SK-N-SH (cell line): ENCODE measurements at regions not wholly inside any gene's neighbourhood (a gene's known extent, or its start where the extent isn't known, plus 50 kb on each side); places are given as distances from the start of the nearest gene placed in this dataset.

Experiments used
- CTCF ChIA-PET: fragments of 300-600, 350-600 bp; formaldehyde crosslinking; extraction: SDS; loops from one replicate; lab custom pipeline; 2021; lab: Yijun Ruan, JAX
- POLR2A ChIA-PET: fragments of 350-600 bp; sonication (Branson Sonifier 250); formaldehyde crosslinking; extraction: SDS; loops from one replicate; lab custom pipeline; 2020; ENCODE audit warnings: antibody characterized with exemption, inconsistent platforms; lab: Yijun Ruan, JAX
- DNase-seq: peaks from one replicate; pipeline ENCODE4 v3.0.0; 2012
- H2AFZ ChIP-seq: fragments of 200-600 bp; sonication (generic); 2 replicates; pipeline ENCODE4 v1.8.1; 2016; ENCODE audit warnings: antibody characterized with exemption, mild to moderate bottlenecking, low read depth
- H3F3A ChIP-seq: fragments of 200-600 bp; sonication (generic); replicated peaks from 2 replicates; pipeline ENCODE3; 2016; ENCODE audit warnings: antibody characterized with exemption, mild to moderate bottlenecking; ENCODE audit not compliant: insufficient read depth
- H3K27ac ChIP-seq, 2 experiments: fragments of 200-500 bp in 1 of 2; fragments of 200-600 bp in 1 of 2; sonication (Bioruptor generic) in 1 of 2; sonication (generic), shearing (Covaris generic) in 1 of 2; 2 replicates each; pipeline versions ENCODE4 v1.5.1 to v1.6.1; 2014 to 2016; ENCODE audit warnings: low read depth in 2 of 2, inconsistent platforms in 1 of 2, low read length in 1 of 2, mild to moderate bottlenecking in 1 of 2, mixed read lengths in 1 of 2
- H3K27me3 ChIP-seq: fragments of 200-600 bp; sonication (generic), shearing (Covaris generic); 2 replicates; pipeline ENCODE4 v1.6.1; 2016; ENCODE audit warnings: mixed run types; ENCODE audit not compliant: insufficient read depth
- H3K36me3 ChIP-seq, 2 experiments: fragments of 200-500 bp in 1 of 2; fragments of 200-600 bp in 1 of 2; sonication (Bioruptor generic) in 1 of 2; sonication (generic) in 1 of 2; replicated peaks in 1 of 2; 2 replicates each; pipeline versions ENCODE3 to v1.5.1; 2014 to 2016; ENCODE audit warnings: low read length in 1 of 2, mild to moderate bottlenecking in 1 of 2; ENCODE audit not compliant: insufficient read depth in 2 of 2, control insufficient read depth in 1 of 2
- H3K4me1 ChIP-seq, 2 experiments: fragments of 200-500 bp in 1 of 2; fragments of 200-600 bp in 1 of 2; sonication (Bioruptor generic) in 1 of 2; sonication (generic), shearing (Covaris generic) in 1 of 2; 2 replicates each; pipeline versions ENCODE4 v1.5.1 to v1.6.1; 2014 to 2016; ENCODE audit warnings: low read depth in 1 of 2, low read length in 1 of 2, mixed run types in 1 of 2; ENCODE audit not compliant: insufficient read depth in 2 of 2, control insufficient read depth in 1 of 2
- H3K4me2 ChIP-seq: fragments of 200-600 bp; sonication (generic), shearing (Covaris generic); 2 replicates; pipeline ENCODE4 v1.6.1; 2017; ENCODE audit warnings: mixed run types
- H3K4me3 ChIP-seq, 2 experiments: fragments of 200-500 bp in 1 of 2; fragments of 200-600 bp in 1 of 2; sonication (Bioruptor generic) in 1 of 2; sonication (generic), shearing (Covaris generic) in 1 of 2; 2 replicates each; pipeline versions ENCODE4 v1.5.1 to v1.8.1; 2014 to 2016; ENCODE audit warnings: low read depth in 2 of 2, inconsistent platforms in 1 of 2, low read length in 1 of 2, mild to moderate bottlenecking in 1 of 2, mixed read lengths in 1 of 2, moderate library complexity in 1 of 2
- H3K79me2 ChIP-seq: fragments of 200-600 bp; sonication (generic); 2 replicates; pipeline ENCODE4 v1.8.1; 2017; ENCODE audit warnings: mild to moderate bottlenecking; ENCODE audit not compliant: insufficient read depth
- H3K9ac ChIP-seq: fragments of 200-600 bp; sonication (generic); 2 replicates; pipeline ENCODE4 v1.6.1; 2017; ENCODE audit warnings: mixed run types
- H3K9me2 ChIP-seq: fragments of 200-600 bp; sonication (generic); 2 replicates; pipeline ENCODE4 v1.6.1; 2017; ENCODE audit warnings: mixed run types
- H3K9me3 ChIP-seq: fragments of 200-600 bp; sonication (generic); 2 replicates; pipeline ENCODE4 v1.6.1; 2017; ENCODE audit warnings: mixed run types, mild to moderate bottlenecking, moderate library complexity
- H4K20me1 ChIP-seq: fragments of 200-600 bp; sonication (generic); 2 replicates; pipeline ENCODE4 v1.6.1; 2017; ENCODE audit warnings: mild to moderate bottlenecking, mixed run types; ENCODE audit not compliant: insufficient read depth
- ELF1 ChIP-seq: IDR thresholded peaks from 2 replicates; pipeline ENCODE4 v1.4.0; 2012
- EZH2phosphoT487 ChIP-seq: fragments of 200-600 bp; sonication (generic); IDR thresholded peaks from 2 replicates; pipeline ENCODE4 v1.6.1; 2017; ENCODE audit warnings: low read depth, mixed run types, mild to moderate bottlenecking, antibody characterized with exemption, moderate library complexity, borderline replicate concordance
- FOSL2 ChIP-seq: IDR thresholded peaks from 2 replicates; pipeline ENCODE4 v1.4.0; 2012; ENCODE audit warnings: low read depth, mild to moderate bottlenecking, moderate library complexity, borderline replicate concordance
- GABPA ChIP-seq: IDR thresholded peaks from 2 replicates; pipeline ENCODE4 v1.4.0; 2012; ENCODE audit warnings: low read depth, mild to moderate bottlenecking
- GATA2 ChIP-seq: sonication (generic); formaldehyde crosslinking; IDR thresholded peaks from 2 replicates; pipeline ENCODE4 v1.5.0; 2020; ENCODE audit warnings: mild to moderate bottlenecking, missing genetic modification reagents
- MXI1 ChIP-seq: IDR thresholded peaks from 2 replicates; pipeline ENCODE4 v1.6.1; 2012; ENCODE audit warnings: mild to moderate bottlenecking, low read depth, low read length, improper control_type of control experiment
- POLR2AphosphoS5 ChIP-seq: IDR thresholded peaks from 2 replicates; pipeline ENCODE4 v1.6.1; 2012; ENCODE audit warnings: low read depth, low read length
- RAD21 ChIP-seq: IDR thresholded peaks from 2 replicates; pipeline ENCODE4 v1.6.1; 2012; ENCODE audit warnings: mild to moderate bottlenecking, low read length
- SIN3A ChIP-seq: IDR thresholded peaks from 2 replicates; pipeline ENCODE4 v1.6.1; 2012; ENCODE audit warnings: low read depth, mild to moderate bottlenecking, low read length, moderate library complexity, borderline replicate concordance
- SMC3 ChIP-seq: IDR thresholded peaks from 2 replicates; pipeline ENCODE4 v1.6.1; 2012; ENCODE audit warnings: low read depth, low read length, improper control_type of control experiment
- TAF1 ChIP-seq: IDR thresholded peaks from 2 replicates; pipeline ENCODE4 v1.6.1; 2012; ENCODE audit warnings: low read depth, mild to moderate bottlenecking, low read length, moderate library complexity, borderline replicate concordance
- WGBS: methylation state at CpG from one replicate; pipeline ENCODE4 v1.1.6; 2017; ENCODE audit warnings: low lambda C conversion rate; 5-methylcytosine and 5-hydroxymethylcytosine counted together

DNA sequence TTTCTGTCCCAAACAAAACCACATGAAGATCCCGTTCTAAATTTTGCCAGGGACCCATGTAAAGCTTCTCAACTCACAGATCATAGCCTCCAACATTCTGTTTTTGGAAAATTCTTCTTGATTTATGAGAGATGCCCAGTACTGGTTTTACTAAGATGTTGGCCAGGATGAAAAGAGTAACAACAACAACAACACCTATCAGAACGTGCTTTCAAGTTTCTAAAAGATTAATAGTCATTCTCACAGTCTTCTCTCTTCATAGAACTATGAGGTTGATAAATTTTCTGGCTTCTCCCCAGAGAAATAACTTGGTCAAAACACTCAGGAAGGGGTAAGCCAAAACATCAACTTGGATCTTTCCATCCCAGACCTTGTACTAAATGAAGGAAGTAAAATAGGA, 567.5 kb upstream of the IGFBP3 start:
- no peaks in the 10 kb centered on the region for H3K9me3 ChIP-seq
- H3K36me3 ChIP-seq, result no peaks in the 10 kb centered on the region
- 27% methylated on average over 2 of the region's 2 CpGs for WGBS
- peaks cover 0 to 19% of the 10 kb centered on the region in 2 experiments; a peak in 2 of 4 replicates for H3K4me1 ChIP-seq
- ChIA-PET POLR2A (no interaction called here), CTCF (no interaction called here)
- no peaks in the 10 kb centered on the region for H3K9me2 ChIP-seq
- no peaks in the 10 kb centered on the region for H4K20me1 ChIP-seq
- no peaks in the 10 kb centered on the region for H3K27me3 ChIP-seq
- H3K4me2 ChIP-seq, result no peak overlapping the region
- no peaks in the 10 kb centered on the region for H3K79me2 ChIP-seq
- H2AFZ ChIP-seq, result no peak overlapping the region
- H3K9ac ChIP-seq, result no peak overlapping the region
- peaks cover 8% of the 10 kb centered on the region for H3F3A ChIP-seq
- TF ChIP-seq ELF1 (no peak), POLR2AphosphoS5 (no peak), MXI1 (no peak), SMC3 (no peak), RAD21 (no peak), TAF1 (no peak), EZH2phosphoT487 (no peak), GABPA (no peak), GATA2 (CRISPR knock-in tag) (no peak), SIN3A (no peak)
- H3K27ac ChIP-seq, result no peak overlapping the region
- no peak for DNase-seq
- H3K4me3 ChIP-seq, result no peak overlapping the region

DNA sequence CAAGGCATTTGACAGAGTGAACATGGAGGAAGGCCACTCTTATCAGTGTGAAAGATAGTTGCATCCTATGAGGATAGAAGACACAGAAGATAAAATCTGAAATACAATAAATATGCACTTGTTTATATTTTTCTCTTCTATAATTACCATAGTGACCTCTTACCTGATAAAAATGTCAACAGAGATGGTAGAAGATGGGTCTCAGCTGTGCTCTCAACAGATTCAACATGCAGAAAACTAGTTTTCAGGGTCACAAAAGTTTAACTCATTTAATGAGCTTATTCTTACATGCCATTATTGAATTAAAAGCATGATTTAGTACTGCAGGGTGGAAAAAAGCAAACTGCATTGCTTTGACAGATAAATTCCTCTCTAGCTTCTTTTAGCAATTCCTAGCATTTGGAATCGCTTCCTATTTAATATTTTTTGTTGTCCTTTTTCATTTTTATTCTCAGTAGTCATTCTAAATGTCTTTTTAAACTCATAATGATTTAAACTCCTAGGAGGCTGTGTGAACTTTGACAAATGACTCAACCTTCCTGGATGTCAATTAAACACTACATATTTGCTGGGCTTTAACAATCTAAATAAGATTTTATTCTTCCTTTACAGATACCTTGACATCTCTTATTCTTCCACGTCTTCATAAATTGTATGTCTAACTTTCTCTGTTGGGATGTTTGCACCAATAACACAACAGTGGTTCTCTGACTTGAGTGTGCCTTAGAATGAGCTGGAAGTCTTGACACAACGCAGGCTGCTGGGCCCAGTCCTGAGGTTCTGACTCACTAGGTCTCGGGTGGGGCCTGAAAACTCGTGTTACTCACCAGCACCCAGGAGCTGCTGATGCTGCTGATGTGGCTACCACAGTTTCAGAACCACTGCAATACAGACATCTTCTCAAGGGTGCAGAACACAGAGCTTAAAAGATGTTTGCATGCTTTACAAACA, 565.5 kb upstream of the IGFBP3 start:
- Histone ChIP-seq H3K4me1 (peaks cover 0 to 19% of the 10 kb centered on the region in 2 experiments; a peak in 2 of 4 replicates), H3K79me2 (no peaks in the 10 kb centered on the region), H3K9ac (no peak overlapping the region), H2AFZ (no peak overlapping the region), H3K4me3 (no peak overlapping the region), H3K27me3 (no peaks in the 10 kb centered on the region), H3K9me2 (no peaks in the 10 kb centered on the region), H4K20me1 (no peaks in the 10 kb centered on the region), H3K27ac (peak overlapping the region in 1 of 2 experiments; percentile 37; a peak in 2 of 4 replicates), H3K4me2 (no peak overlapping the region), H3K9me3 (no peaks in the 10 kb centered on the region), H3K36me3 (no peaks in the 10 kb centered on the region), H3F3A (peaks cover 8% of the 10 kb centered on the region)
- DNase-seq, result no peak
- TF ChIP-seq SIN3A (no peak), FOSL2 (0 out of 2 replicates have a peak, but pooled peaks have one; percentile 22)
- CTCF ChIA-PET, result interaction anchor here (1.6 kb wide), 1 partner anchor 564 kb away, joined by 5 read pairs; no protein-coding TSS in a partner anchor
- POLR2A ChIA-PET, result no interaction called here
- WGBS, result 30% methylated on average over 5 of the region's 5 CpGs
